ENCODE measurements at regions not wholly inside any gene's neighbourhood (a gene's known extent, or its start where the extent isn't known, plus 50 kb on each side); places are given as distances from the start of the nearest gene placed in this dataset.

DNA sequence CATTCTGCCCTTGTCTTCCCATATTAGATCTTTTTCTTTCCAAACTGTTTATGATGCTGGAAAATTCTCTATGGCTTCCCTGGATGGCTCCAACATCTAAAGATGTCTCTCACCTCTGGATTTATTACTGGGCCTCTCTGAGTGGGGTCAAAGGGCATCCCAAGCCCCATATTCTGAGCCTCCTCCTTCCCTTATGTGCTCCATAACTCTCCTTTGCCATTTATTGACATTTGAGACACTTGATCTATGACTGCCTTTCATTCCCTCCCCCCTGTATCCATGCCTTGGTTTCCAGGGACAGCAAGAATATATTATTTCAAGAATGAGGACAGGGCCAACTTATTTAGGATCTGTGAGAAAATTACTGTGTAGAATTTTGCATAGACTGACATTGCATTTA, 369.3 kb upstream of the ONECUT1 start:
- TF ChIP-seq CTCF (IDR thresholded peaks at IDR 0.05) (no peak), EZH2 (IDR thresholded peaks at IDR 0.05) (no peak), EZH2phosphoT487 (IDR thresholded peaks at IDR 0.05) (no peak)
